GM18858 (cell line): ENCODE measurements at regions not wholly inside any gene's neighbourhood (a gene's known extent, or its start where the extent isn't known, plus 50 kb on each side); places are given as distances from the start of the nearest gene placed in this dataset.

Source experiments
- ATAC-seq: cut with Tn5 transposase; IDR thresholded peaks from one replicate; pipeline ENCODE4 v1.9.1; 2021; ENCODE audit not compliant: unreplicated experiment

GRCh38 chr20:39263076-39263475, 300.9 kb downstream of the DHX35 start:
- ATAC-seq = no peak

GRCh38 chr20:39259808-39260207, 297.7 kb downstream of the DHX35 start:
- ATAC-seq = no peak

- no peak for ATAC-seq
Measured at GRCh38 chr20:39259010-39259803, 297.1 kb downstream of the DHX35 start.

- ATAC-seq = no peak
Measured at GRCh38 chr20:39258253-39258652, 296.1 kb downstream of the DHX35 start.

- ATAC-seq = no peak
Measured at GRCh38 chr20:39253051-39253755, 291.1 kb downstream of the DHX35 start.

GRCh38 chr20:39252035-39252434, 289.9 kb downstream of the DHX35 start:
- ATAC-seq = no peak

- ATAC-seq = no peak
Measured at GRCh38 chr20:39249798-39250197, 287.7 kb downstream of the DHX35 start.

GRCh38 chr20:39248862-39249485, 286.8 kb downstream of the DHX35 start:
- ATAC-seq = no peak

- ATAC-seq = no peak
Measured at GRCh38 chr20:39248171-39248861, 286.2 kb downstream of the DHX35 start.

- no peak for ATAC-seq
Measured at GRCh38 chr20:39246436-39246835, 284.3 kb downstream of the DHX35 start.

GRCh38 chr20:39245685-39246311, 283.7 kb downstream of the DHX35 start:
- no peak for ATAC-seq

- ATAC-seq = no peak
Measured at GRCh38 chr20:39243962-39244361, 281.8 kb downstream of the DHX35 start.

- no peak for ATAC-seq
Measured at GRCh38 chr20:39242614-39243013, 280.5 kb downstream of the DHX35 start.

GRCh38 chr20:39234520-39235095, 272.5 kb downstream of the DHX35 start:
- ATAC-seq = no peak

GRCh38 chr20:39233755-39234154, 271.6 kb downstream of the DHX35 start:
- no peak for ATAC-seq

GRCh38 chr20:39227416-39227815, 265.3 kb downstream of the DHX35 start:
- no peak for ATAC-seq

GRCh38 chr20:39225978-39226377, 263.8 kb downstream of the DHX35 start:
- no peak for ATAC-seq

GRCh38 chr20:39225536-39225935, 263.4 kb downstream of the DHX35 start:
- no peak for ATAC-seq

- no peak for ATAC-seq
Measured at GRCh38 chr20:39222101-39222500, 260.0 kb downstream of the DHX35 start.

GRCh38 chr20:39216195-39216594, 254.1 kb downstream of the DHX35 start:
- no peak for ATAC-seq

GRCh38 chr20:39214828-39215227, 252.7 kb downstream of the DHX35 start:
- ATAC-seq = no peak
